Erythroblast (primary cell): ENCODE measurements at regions not wholly inside any gene's neighbourhood (a gene's known extent, or its start where the extent isn't known, plus 50 kb on each side); places are given as distances from the start of the nearest gene placed in this dataset.

ENCODE experiments used
- GATA1 ChIP-seq: IDR thresholded peaks from 2 replicates; pipeline ENCODE4 v1.6.1; 2011; ENCODE audit warnings: low read depth, mild to moderate bottlenecking, control low read depth, low read length, moderate library complexity
- POLR2A ChIP-seq: IDR thresholded peaks from 2 replicates; pipeline ENCODE4 v1.6.1; 2011; ENCODE audit warnings: mild to moderate bottlenecking, low read length

DNA sequence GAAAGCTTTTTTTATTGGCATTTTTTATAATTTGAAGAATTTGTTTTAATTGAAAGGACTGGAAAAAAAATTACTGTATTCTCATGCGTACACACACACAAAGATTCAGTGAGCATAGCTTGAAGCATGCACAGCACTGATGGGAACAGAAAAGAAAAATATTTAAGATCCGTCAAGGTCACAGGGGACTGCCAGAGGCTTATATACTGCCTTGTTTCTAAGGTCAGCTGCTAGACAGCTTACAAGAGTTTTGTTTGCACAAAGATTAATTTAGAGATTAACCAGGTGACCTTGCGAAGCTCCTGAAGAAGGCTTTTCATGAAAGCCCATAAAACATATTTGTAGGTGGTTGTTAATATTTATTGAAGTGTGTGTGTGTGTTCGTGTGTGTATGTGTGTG is 396.3 kb downstream of the TRIB2 start:
- no peak for TF ChIP-seq POLR2A
- no peak for TF ChIP-seq GATA1
